HEK293T (cell line): ENCODE measurements at regions not wholly inside any gene's neighbourhood (a gene's known extent, or its start where the extent isn't known, plus 50 kb on each side); places are given as distances from the start of the nearest gene placed in this dataset.

Experiments used
- CTCF ChIA-PET: fragments of 350-600 bp; formaldehyde crosslinking; extraction: SDS; loops from one replicate; lab custom pipeline; 2021; ENCODE audit warnings: antibody characterized with exemption, inconsistent platforms; lab: Yijun Ruan, JAX
- POLR2A ChIA-PET: fragments of 350-600 bp; formaldehyde crosslinking; extraction: SDS; loops from one replicate; lab custom pipeline; 2020; ENCODE audit warnings: antibody characterized with exemption, inconsistent platforms; lab: Yijun Ruan, JAX
- DNase-seq: peaks from one replicate; pipeline ENCODE4 v3.0.0; 2012; ENCODE audit warnings: mixed read lengths; ENCODE audit errors: extremely low spot score
- ARNT ChIP-seq: fragments of 450-650 bp; IDR thresholded peaks from 2 replicates; pipeline ENCODE4 v1.6.1; 2017; ENCODE audit warnings: mild to moderate bottlenecking
- BHLHE40 ChIP-seq: fragments of 450-650 bp; IDR thresholded peaks from 2 replicates; pipeline ENCODE4 v1.6.1; 2016; ENCODE audit warnings: mild to moderate bottlenecking, moderate library complexity, borderline replicate concordance
- CTBP1 ChIP-seq: fragments of 450-650 bp; IDR thresholded peaks from 2 replicates; pipeline ENCODE4 v1.6.1; 2016; ENCODE audit warnings: borderline replicate concordance
- ELF4 ChIP-seq: fragments of 450-650 bp; IDR thresholded peaks from 2 replicates; pipeline ENCODE4 v1.6.1; 2017; ENCODE audit warnings: antibody characterized with exemption
- FOXA1 ChIP-seq: fragments of 450-650 bp; IDR thresholded peaks from 2 replicates; pipeline ENCODE4 v1.6.1; 2016; ENCODE audit warnings: mild to moderate bottlenecking
- FOXK2 ChIP-seq: fragments of 450-650 bp; IDR thresholded peaks from 2 replicates; pipeline ENCODE4 v1.6.1; 2016; ENCODE audit warnings: mild to moderate bottlenecking
- FOXM1 ChIP-seq: fragments of 450-650 bp; IDR thresholded peaks from 2 replicates; pipeline ENCODE4 v1.6.1; 2017; ENCODE audit warnings: mild to moderate bottlenecking, borderline replicate concordance
- HDGF ChIP-seq: fragments of 450-650 bp; IDR thresholded peaks from 2 replicates; pipeline ENCODE4 v1.6.1; 2017; ENCODE audit warnings: antibody characterized with exemption, borderline replicate concordance
- L3MBTL2 ChIP-seq: fragments of 450-650 bp; conservative IDR thresholded peaks from 2 replicates; pipeline ENCODE4 v1.6.1; 2016; ENCODE audit warnings: mild to moderate bottlenecking
- LEF1 ChIP-seq: fragments of 450-650 bp; IDR thresholded peaks from 2 replicates; pipeline ENCODE4 v1.6.1; 2017; ENCODE audit warnings: mild to moderate bottlenecking, borderline replicate concordance
- NFRKB ChIP-seq: fragments of 450-650 bp; IDR thresholded peaks from 2 replicates; pipeline ENCODE4 v1.6.1; 2016; ENCODE audit warnings: mild to moderate bottlenecking, moderate library complexity
- PKNOX1 ChIP-seq: fragments of 450-650 bp; IDR thresholded peaks from 2 replicates; pipeline ENCODE4 v1.6.1; 2016
- SP1 ChIP-seq: fragments of 450-650 bp; IDR thresholded peaks from 2 replicates; pipeline ENCODE4 v1.6.1; 2017
- SUZ12 ChIP-seq: fragments of 450-650 bp; IDR thresholded peaks from 2 replicates; pipeline ENCODE4 v1.6.1; 2016; ENCODE audit warnings: mild to moderate bottlenecking
- TARDBP ChIP-seq: fragments of 450-650 bp; IDR thresholded peaks from 2 replicates; pipeline ENCODE4 v1.6.1; 2016
- ZNF384 ChIP-seq: fragments of 450-650 bp; IDR thresholded peaks from 2 replicates; pipeline ENCODE4 v1.6.1; 2016

- CTCF ChIA-PET: no interaction called here
- POLR2A ChIA-PET: no interaction called here
- TF ChIP-seq FOXA1: no peak
- TF ChIP-seq FOXK2: no peak
- no peak for TF ChIP-seq SP1
- no peak for TF ChIP-seq NFRKB
- TF ChIP-seq SUZ12: no peak
- no peak for TF ChIP-seq ARNT
Measured at GRCh38 chr6:109298605-109299264, 83.5 kb downstream of the CD164 start.

GRCh38 chr6:109297406-109298110 lies 84.7 kb downstream of the CD164 start:
- ChIA-PET POLR2A (no interaction called here), CTCF (no interaction called here)
- no peak for DNase-seq
- TF ChIP-seq HDGF: no peak
- TF ChIP-seq SUZ12: no peak
- TF ChIP-seq ELF4: no peak

More at GRCh38 chr6:109298605-109299264, 83.5 kb downstream of the CD164 start:
- DNase-seq: no peak

- no peak for DNase-seq
- ChIA-PET CTCF (interaction anchor here (0.6 kb wide), 1 partner anchor 67 kb away, joined by 3 read pairs; no protein-coding TSS in a partner anchor), POLR2A (no interaction called here)
- TF ChIP-seq L3MBTL2 (no peak), FOXA1 (no peak), SUZ12 (no peak), ARNT (no peak), SP1 (no peak), ELF4 (no peak), BHLHE40 (no peak), TARDBP (no peak), HDGF (no peak), CTBP1 (no peak), LEF1 (no peak), FOXM1 (no peak)
Measured at GRCh38 chr6:109296971-109297372, 85.3 kb downstream of the CD164 start.

- ChIA-PET CTCF (interaction anchor here (0.6 kb wide), 1 partner anchor 66 kb away, joined by 3 read pairs; no protein-coding TSS in a partner anchor), POLR2A (no interaction called here)
- no peak for TF ChIP-seq CTBP1
- no peak for TF ChIP-seq SUZ12
- TF ChIP-seq ARNT: no peak
- TF ChIP-seq FOXM1: no peak
- TF ChIP-seq PKNOX1: no peak
- no peak for TF ChIP-seq FOXK2
- no peak for TF ChIP-seq L3MBTL2
- no peak for TF ChIP-seq NFRKB
- no peak for TF ChIP-seq LEF1
- TF ChIP-seq ZNF384: no peak
- no peak for TF ChIP-seq BHLHE40
- no peak for TF ChIP-seq HDGF
- no peak for TF ChIP-seq TARDBP
- no peak for TF ChIP-seq ELF4
- no peak for DNase-seq
Measured at GRCh38 chr6:109296452-109296851, 85.8 kb downstream of the CD164 start.

- no peak for TF ChIP-seq FOXA1
- no peak for TF ChIP-seq NFRKB
- TF ChIP-seq SP1: no peak
- TF ChIP-seq FOXM1: no peak
- no peak for TF ChIP-seq L3MBTL2
- DNase-seq: no peak
- ChIA-PET POLR2A (no interaction called here), CTCF (interaction anchor here (0.7 kb wide), 1 partner anchor 187 kb away, joined by 3 read pairs; no protein-coding TSS in a partner anchor)
Measured at GRCh38 chr6:109295774-109296156, 86.5 kb downstream of the CD164 start.

GRCh38 chr6:109295109-109295773 lies 87.0 kb downstream of the CD164 start:
- no peak for TF ChIP-seq ZNF384
- TF ChIP-seq TARDBP: no peak
- no peak for TF ChIP-seq FOXM1
- TF ChIP-seq NFRKB: no peak
- TF ChIP-seq PKNOX1: no peak
- TF ChIP-seq SP1: no peak
- no peak for TF ChIP-seq SUZ12
- TF ChIP-seq ELF4: no peak
- CTCF ChIA-PET: interaction anchor here (0.7 kb wide), 1 partner anchor 187 kb away, joined by 3 read pairs; no protein-coding TSS in a partner anchor
- POLR2A ChIA-PET: no interaction called here
- DNase-seq: no peak

- CTCF ChIA-PET: no interaction called here
- no peak for DNase-seq
- POLR2A ChIA-PET: no interaction called here
- TF ChIP-seq HDGF (no peak), SUZ12 (no peak), ARNT (no peak), FOXM1 (no peak), CTBP1 (no peak), FOXK2 (no peak), ELF4 (no peak), ZNF384 (no peak), LEF1 (no peak), FOXA1 (no peak), SP1 (no peak), NFRKB (no peak)
Measured at GRCh38 chr6:109292983-109293586, 89.2 kb downstream of the CD164 start.
